ENCODE measurements at regions not wholly inside any gene's neighbourhood (a gene's known extent, or its start where the extent isn't known, plus 50 kb on each side); places are given as distances from the start of the nearest gene placed in this dataset.

DNA sequence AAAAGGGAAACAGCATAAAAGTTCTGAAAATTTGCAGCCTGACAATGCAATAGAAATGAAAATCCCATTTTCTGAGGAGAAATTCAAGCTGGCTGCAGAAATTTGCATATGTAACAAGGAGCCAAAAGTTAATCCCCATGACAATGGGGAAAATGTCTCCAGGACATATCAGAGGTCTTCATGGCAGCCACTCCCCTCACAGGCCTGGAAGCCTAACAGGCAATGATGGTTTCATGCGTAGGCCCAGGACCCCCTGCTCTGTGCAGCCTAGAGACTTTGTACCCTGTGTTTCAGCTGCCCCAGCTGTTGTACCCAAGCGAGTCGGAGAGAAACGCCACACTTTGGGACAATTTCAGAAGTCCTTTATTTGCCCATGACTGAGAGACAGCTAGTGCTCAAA lies 701.3 kb upstream of the KLHL1 start:
- TF ChIP-seq, protein P1, sequence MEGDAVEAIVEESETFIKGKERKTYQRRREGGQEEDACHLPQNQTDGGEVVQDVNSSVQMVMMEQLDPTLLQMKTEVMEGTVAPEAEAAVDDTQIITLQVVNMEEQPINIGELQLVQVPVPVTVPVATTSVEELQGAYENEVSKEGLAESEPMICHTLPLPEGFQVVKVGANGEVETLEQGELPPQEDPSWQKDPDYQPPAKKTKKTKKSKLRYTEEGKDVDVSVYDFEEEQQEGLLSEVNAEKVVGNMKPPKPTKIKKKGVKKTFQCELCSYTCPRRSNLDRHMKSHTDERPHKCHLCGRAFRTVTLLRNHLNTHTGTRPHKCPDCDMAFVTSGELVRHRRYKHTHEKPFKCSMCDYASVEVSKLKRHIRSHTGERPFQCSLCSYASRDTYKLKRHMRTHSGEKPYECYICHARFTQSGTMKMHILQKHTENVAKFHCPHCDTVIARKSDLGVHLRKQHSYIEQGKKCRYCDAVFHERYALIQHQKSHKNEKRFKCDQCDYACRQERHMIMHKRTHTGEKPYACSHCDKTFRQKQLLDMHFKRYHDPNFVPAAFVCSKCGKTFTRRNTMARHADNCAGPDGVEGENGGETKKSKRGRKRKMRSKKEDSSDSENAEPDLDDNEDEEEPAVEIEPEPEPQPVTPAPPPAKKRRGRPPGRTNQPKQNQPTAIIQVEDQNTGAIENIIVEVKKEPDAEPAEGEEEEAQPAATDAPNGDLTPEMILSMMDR (IDR thresholded peaks at IDR 0.05), result no peak
- TF ChIP-seq POLR2A (IDR thresholded peaks at IDR 0.05) (no peak), EP300 (IDR thresholded peaks at IDR 0.05) (no peak)

All from tibial nerve (tissue), 4 donors.